Activated B cell treated with CpG ODN at 0.5 μM for 24 hours (primary cell): ENCODE measurements at regions not wholly inside any gene's neighbourhood (a gene's known extent, or its start where the extent isn't known, plus 50 kb on each side); places are given as distances from the start of the nearest gene placed in this dataset.

Experiments used
- ATAC-seq: fragments of 200-7000 bp; cut with Tn5 transposase; one replicate; pipeline ENCODE4 v1.10.0; 2021; ENCODE audit warnings: low read depth, mild to moderate bottlenecking, moderate library complexity
- CTCF ChIA-PET: fragments of 350-600 bp; sonication (Branson Sonifier 250); formaldehyde crosslinking; loops from one replicate; lab custom pipeline; 2021; ENCODE audit warnings: antibody characterized with exemption; lab: Charles Lee
- POLR2A ChIA-PET: fragments of 350-600 bp; sonication (Branson Sonifier 250); formaldehyde crosslinking; loops from one replicate; lab custom pipeline; 2021; ENCODE audit warnings: antibody characterized with exemption; lab: Charles Lee
- DNase-seq: peaks from one replicate; pipeline ENCODE4 v3.0.0; 2022
- H3K27ac Mint-ChIP-seq: one replicate; pipeline ENCODE4 v1.8.0; 2020; ENCODE audit warnings: mixed read lengths
- H3K27me3 Mint-ChIP-seq: one replicate; pipeline ENCODE4 v1.8.0; 2021; ENCODE audit warnings: mixed read lengths
- H3K36me3 Mint-ChIP-seq: one replicate; pipeline ENCODE4 v1.8.0; 2021; ENCODE audit warnings: low read depth, mixed read lengths
- H3K4me1 Mint-ChIP-seq: one replicate; pipeline ENCODE4 v1.8.0; 2021; ENCODE audit warnings: mixed read lengths
- H3K4me3 Mint-ChIP-seq: one replicate; pipeline ENCODE4 v1.8.0; 2020; ENCODE audit warnings: mild to moderate bottlenecking, mixed read lengths
- H3K9me3 Mint-ChIP-seq: one replicate; pipeline ENCODE4 v1.8.0; 2020; ENCODE audit warnings: mixed read lengths
- CTCF ChIP-seq: fragments of 200-600 bp; IDR thresholded peaks from one replicate; pipeline ENCODE4 v1.8.0; 2022; ENCODE audit warnings: antibody characterized with exemption, mild to moderate bottlenecking
- intact Hi-C: fragments of 100-400 bp; cut with micrococcal nuclease; formaldehyde crosslinking; loops from one replicate; pipeline ENCODE4 v1.15.1; 2024

- ATAC-seq (no peak), DNase-seq (no peak)
- H3K4me3 Mint-ChIP-seq = no peak overlapping the region
- intact Hi-C loops = no loop called here
- no peaks in the 10 kb centered on the region for H3K27me3 Mint-ChIP-seq
- no peaks in the 10 kb centered on the region for H3K4me1 Mint-ChIP-seq
- peaks cover 8% of the 10 kb centered on the region for H3K9me3 Mint-ChIP-seq
- H3K27ac Mint-ChIP-seq = no peak overlapping the region
- no peaks in the 10 kb centered on the region for H3K36me3 Mint-ChIP-seq
- CTCF ChIA-PET = no interaction called here
- no peak for TF ChIP-seq CTCF
- POLR2A ChIA-PET = no interaction called here
Observed at GRCh38 chr4:17194586-17194985, 296.1 kb upstream of the LDB2 start.

GRCh38 chr4:17189759-17190158, 291.3 kb upstream of the LDB2 start:
- no peaks in the 10 kb centered on the region for H3K4me1 Mint-ChIP-seq
- intact Hi-C loops = no loop called here
- TF ChIP-seq CTCF = no peak
- H3K4me3 Mint-ChIP-seq = no peak overlapping the region
- CTCF ChIA-PET = no interaction called here
- H3K36me3 Mint-ChIP-seq = no peaks in the 10 kb centered on the region
- peaks cover 8% of the 10 kb centered on the region for H3K9me3 Mint-ChIP-seq
- POLR2A ChIA-PET = no interaction called here
- ATAC-seq (no peak), DNase-seq (no peak)
- no peaks in the 10 kb centered on the region for H3K27me3 Mint-ChIP-seq
- H3K27ac Mint-ChIP-seq = no peak overlapping the region

- Mint-ChIP-seq H3K4me1 (no peaks in the 10 kb centered on the region), H3K27ac (no peak overlapping the region), H3K9me3 (peaks cover 8% of the 10 kb centered on the region), H3K36me3 (no peaks in the 10 kb centered on the region), H3K4me3 (no peak overlapping the region), H3K27me3 (no peaks in the 10 kb centered on the region)
- no peak for TF ChIP-seq CTCF
- no peak for ATAC-seq
- CTCF ChIA-PET = no interaction called here
- DNase-seq = no peak
- intact Hi-C loops = no loop called here
- POLR2A ChIA-PET = no interaction called here
Observed at GRCh38 chr4:17189401-17189720, 290.9 kb upstream of the LDB2 start.

- ChIA-PET POLR2A (no interaction called here), CTCF (no interaction called here)
- Mint-ChIP-seq H3K9me3 (peaks cover 8% of the 10 kb centered on the region), H3K27ac (no peak overlapping the region), H3K4me3 (no peak overlapping the region), H3K27me3 (no peaks in the 10 kb centered on the region), H3K4me1 (no peaks in the 10 kb centered on the region), H3K36me3 (no peaks in the 10 kb centered on the region)
- DNase-seq (no peak), ATAC-seq (no peak)
- no peak for TF ChIP-seq CTCF
- intact Hi-C loops = no loop called here
Observed at GRCh38 chr4:17188547-17189400, 290.3 kb upstream of the LDB2 start.

- POLR2A ChIA-PET = no interaction called here
- no peak for ATAC-seq
- CTCF ChIA-PET = no interaction called here
- Mint-ChIP-seq H3K4me1 (no peaks in the 10 kb centered on the region), H3K27me3 (no peaks in the 10 kb centered on the region), H3K4me3 (no peak overlapping the region), H3K27ac (no peak overlapping the region), H3K36me3 (no peaks in the 10 kb centered on the region), H3K9me3 (peaks cover 8% of the 10 kb centered on the region)
- no peak for TF ChIP-seq CTCF
- no peak for DNase-seq
- intact Hi-C loops = no loop called here
Observed at GRCh38 chr4:17188125-17188524, 289.7 kb upstream of the LDB2 start.
